ENCODE measurements at regions not wholly inside any gene's neighbourhood (a gene's known extent, or its start where the extent isn't known, plus 50 kb on each side); places are given as distances from the start of the nearest gene placed in this dataset.

GRCh38 chr13:70612881-70613280, 504.6 kb upstream of the KLHL1 start:
- Histone ChIP-seq H3K4me1 (no peaks in the 10 kb centered on the region), H3K27ac (no peak overlapping the region), H3K9me3 (no peaks in the 10 kb centered on the region), H3K27me3 (no peaks in the 10 kb centered on the region), H3K36me3 (no peaks in the 10 kb centered on the region), H3K4me3 (no peak overlapping the region)
- DNase-seq: no peak
- WGBS, 2 donors: 90 to 92% methylated on average over 2 of the region's 2 CpGs
- TF ChIP-seq, protein P1, sequence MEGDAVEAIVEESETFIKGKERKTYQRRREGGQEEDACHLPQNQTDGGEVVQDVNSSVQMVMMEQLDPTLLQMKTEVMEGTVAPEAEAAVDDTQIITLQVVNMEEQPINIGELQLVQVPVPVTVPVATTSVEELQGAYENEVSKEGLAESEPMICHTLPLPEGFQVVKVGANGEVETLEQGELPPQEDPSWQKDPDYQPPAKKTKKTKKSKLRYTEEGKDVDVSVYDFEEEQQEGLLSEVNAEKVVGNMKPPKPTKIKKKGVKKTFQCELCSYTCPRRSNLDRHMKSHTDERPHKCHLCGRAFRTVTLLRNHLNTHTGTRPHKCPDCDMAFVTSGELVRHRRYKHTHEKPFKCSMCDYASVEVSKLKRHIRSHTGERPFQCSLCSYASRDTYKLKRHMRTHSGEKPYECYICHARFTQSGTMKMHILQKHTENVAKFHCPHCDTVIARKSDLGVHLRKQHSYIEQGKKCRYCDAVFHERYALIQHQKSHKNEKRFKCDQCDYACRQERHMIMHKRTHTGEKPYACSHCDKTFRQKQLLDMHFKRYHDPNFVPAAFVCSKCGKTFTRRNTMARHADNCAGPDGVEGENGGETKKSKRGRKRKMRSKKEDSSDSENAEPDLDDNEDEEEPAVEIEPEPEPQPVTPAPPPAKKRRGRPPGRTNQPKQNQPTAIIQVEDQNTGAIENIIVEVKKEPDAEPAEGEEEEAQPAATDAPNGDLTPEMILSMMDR (IDR thresholded peaks at IDR 0.05): no peak
- TF ChIP-seq POLR2AphosphoS5 (IDR thresholded peaks at IDR 0.05) (no peak), POLR2A (IDR thresholded peaks at IDR 0.05) (no peak), EP300 (IDR thresholded peaks at IDR 0.05) (no peak)
- intact Hi-C loops (cut with DNase I): no loop called here

- H3K36me3 ChIP-seq: no peaks in the 10 kb centered on the region
- 22 to 58% methylated on average over 4 of the region's 4 CpGs for WGBS, 2 donors
- no peak for DNase-seq
- no peaks in the 10 kb centered on the region for H3K4me1 ChIP-seq
- no peak overlapping the region for H3K27ac ChIP-seq
- H3K9me3 ChIP-seq: no peaks in the 10 kb centered on the region
- no peak overlapping the region for H3K4me3 ChIP-seq
- TF ChIP-seq POLR2AphosphoS5 (IDR thresholded peaks at IDR 0.05): no peak
- no peak for TF ChIP-seq POLR2A (IDR thresholded peaks at IDR 0.05)
- TF ChIP-seq, protein P1 (IDR thresholded peaks at IDR 0.05): no peak
- no peak for TF ChIP-seq EP300 (IDR thresholded peaks at IDR 0.05)
- intact Hi-C loops (cut with DNase I): no loop called here
- H3K27me3 ChIP-seq: no peaks in the 10 kb centered on the region
These were observed 496.2 kb upstream of the KLHL1 start for GRCh38 chr13:70604448-70604847.

DNA sequence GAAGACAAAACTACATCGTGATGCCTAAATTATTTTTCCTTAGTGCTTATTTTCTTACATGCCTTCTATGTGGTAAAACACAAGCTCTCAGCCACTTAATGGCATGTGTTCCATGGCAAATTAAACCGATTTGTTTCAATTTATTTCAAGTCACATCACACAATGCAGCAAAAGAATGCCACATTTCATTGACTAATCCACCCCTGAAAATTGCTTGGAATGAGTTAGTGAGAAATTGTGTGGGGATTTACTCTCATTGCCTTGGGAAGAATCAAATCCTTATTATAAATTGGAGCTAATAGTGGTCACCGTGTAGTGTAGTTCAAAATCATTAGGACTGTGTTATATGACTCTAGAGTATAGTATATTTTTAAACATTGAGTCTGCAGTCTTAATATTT, 485.5 kb upstream of the KLHL1 start:
- no peaks in the 10 kb centered on the region for H3K9me3 ChIP-seq
- no peaks in the 10 kb centered on the region for H3K27me3 ChIP-seq
- DNase-seq: no peak
- no peak overlapping the region for H3K27ac ChIP-seq
- no peaks in the 10 kb centered on the region for H3K36me3 ChIP-seq
- H3K4me1 ChIP-seq: no peaks in the 10 kb centered on the region
- no peak for TF ChIP-seq EP300 (IDR thresholded peaks at IDR 0.05)
- TF ChIP-seq POLR2AphosphoS5 (IDR thresholded peaks at IDR 0.05): no peak
- TF ChIP-seq POLR2A (IDR thresholded peaks at IDR 0.05): no peak
- TF ChIP-seq, protein P1 (IDR thresholded peaks at IDR 0.05): no peak
- no peak overlapping the region for H3K4me3 ChIP-seq
- intact Hi-C loops (cut with DNase I): no loop called here
- 42 to 52% methylated on average over 3 of the region's 3 CpGs for WGBS, 2 donors

- H3K4me3 ChIP-seq: no peak overlapping the region
- intact Hi-C loops (cut with DNase I): no loop called here
- 58 to 81% methylated on average over 4 of the region's 4 CpGs for WGBS, 2 donors
- no peaks in the 10 kb centered on the region for H3K36me3 ChIP-seq
- H3K27ac ChIP-seq: no peak overlapping the region
- DNase-seq: no peak
- TF ChIP-seq EP300 (IDR thresholded peaks at IDR 0.05) (no peak), POLR2A (IDR thresholded peaks at IDR 0.05) (no peak), POLR2AphosphoS5 (IDR thresholded peaks at IDR 0.05) (no peak)
- TF ChIP-seq, protein P1 (IDR thresholded peaks at IDR 0.05): no peak
- H3K4me1 ChIP-seq: no peaks in the 10 kb centered on the region
- H3K9me3 ChIP-seq: no peaks in the 10 kb centered on the region
- H3K27me3 ChIP-seq: no peaks in the 10 kb centered on the region
These were observed 476.9 kb upstream of the KLHL1 start for GRCh38 chr13:70585109-70585508.

DNA sequence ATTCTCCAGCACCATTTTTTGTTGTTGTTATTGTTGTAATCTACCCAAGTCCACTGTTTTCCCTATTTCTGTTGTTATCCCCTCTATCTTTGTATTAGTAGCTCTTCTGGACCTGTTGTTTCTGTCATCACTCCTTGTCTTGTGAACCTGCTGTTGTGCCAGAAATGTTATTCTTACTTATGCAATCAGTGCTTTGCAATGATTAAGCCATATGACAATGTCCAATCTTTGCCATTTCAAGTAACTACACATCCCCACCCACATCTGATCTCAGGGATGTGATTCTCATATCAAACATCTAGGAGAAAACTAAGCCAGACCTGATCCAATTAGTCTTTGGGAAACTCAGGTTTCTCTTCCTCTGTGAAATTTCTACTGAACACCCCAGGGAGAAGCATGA, 472.6 kb upstream of the KLHL1 start:
- H3K4me1 ChIP-seq: no peaks in the 10 kb centered on the region
- intact Hi-C loops (cut with DNase I): no loop called here
- TF ChIP-seq POLR2A (IDR thresholded peaks at IDR 0.05) (no peak), POLR2AphosphoS5 (IDR thresholded peaks at IDR 0.05) (no peak), EP300 (IDR thresholded peaks at IDR 0.05) (no peak)
- TF ChIP-seq, protein P1 (IDR thresholded peaks at IDR 0.05): no peak
- H3K9me3 ChIP-seq: no peaks in the 10 kb centered on the region
- no peak overlapping the region for H3K27ac ChIP-seq
- no peak for DNase-seq
- no peaks in the 10 kb centered on the region for H3K36me3 ChIP-seq
- H3K27me3 ChIP-seq: no peaks in the 10 kb centered on the region
- H3K4me3 ChIP-seq: no peak overlapping the region

Data from sigmoid colon (tissue), 6 donors.